ENCODE measurements at regions not wholly inside any gene's neighbourhood (a gene's known extent, or its start where the extent isn't known, plus 50 kb on each side); places are given as distances from the start of the nearest gene placed in this dataset.

DNA sequence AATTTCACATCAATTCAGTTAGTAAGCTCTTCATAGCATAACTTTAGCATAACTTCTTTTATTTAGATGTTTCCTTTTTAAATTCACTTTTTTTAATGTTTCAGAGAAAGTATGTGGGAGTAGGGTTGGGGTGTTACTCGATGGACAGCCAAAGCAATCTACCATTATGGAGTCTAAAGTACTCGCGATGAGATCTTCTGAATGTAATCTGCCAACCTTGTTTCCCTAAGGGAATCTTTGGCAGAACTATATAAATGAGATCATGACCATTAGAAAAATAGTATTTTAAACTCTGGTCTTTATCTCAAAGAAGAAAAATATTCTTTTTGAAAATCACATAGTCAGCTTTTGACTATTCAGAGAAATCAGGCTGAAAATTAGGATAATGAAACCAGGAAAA lies 103.9 kb downstream of the BBS10 start:
- Mint-ChIP-seq H3K36me3 (ENCODE audit: low read depth, unreplicated experiment) (no peaks in the 10 kb centered on the region), H3K27ac (ENCODE audit: unreplicated experiment) (no peak overlapping the region), H3K4me3 (ENCODE audit: unreplicated experiment) (no peak overlapping the region), H3K9me3 (ENCODE audit: unreplicated experiment) (no peaks in the 10 kb centered on the region), H3K27me3 (ENCODE audit: unreplicated experiment) (peaks cover 2% of the 10 kb centered on the region), H3K4me1 (ENCODE audit: unreplicated experiment) (peaks cover 17% of the 10 kb centered on the region)
- DNase-seq (ENCODE audit: low spot score) = no peak
- TF ChIP-seq, protein P1, sequence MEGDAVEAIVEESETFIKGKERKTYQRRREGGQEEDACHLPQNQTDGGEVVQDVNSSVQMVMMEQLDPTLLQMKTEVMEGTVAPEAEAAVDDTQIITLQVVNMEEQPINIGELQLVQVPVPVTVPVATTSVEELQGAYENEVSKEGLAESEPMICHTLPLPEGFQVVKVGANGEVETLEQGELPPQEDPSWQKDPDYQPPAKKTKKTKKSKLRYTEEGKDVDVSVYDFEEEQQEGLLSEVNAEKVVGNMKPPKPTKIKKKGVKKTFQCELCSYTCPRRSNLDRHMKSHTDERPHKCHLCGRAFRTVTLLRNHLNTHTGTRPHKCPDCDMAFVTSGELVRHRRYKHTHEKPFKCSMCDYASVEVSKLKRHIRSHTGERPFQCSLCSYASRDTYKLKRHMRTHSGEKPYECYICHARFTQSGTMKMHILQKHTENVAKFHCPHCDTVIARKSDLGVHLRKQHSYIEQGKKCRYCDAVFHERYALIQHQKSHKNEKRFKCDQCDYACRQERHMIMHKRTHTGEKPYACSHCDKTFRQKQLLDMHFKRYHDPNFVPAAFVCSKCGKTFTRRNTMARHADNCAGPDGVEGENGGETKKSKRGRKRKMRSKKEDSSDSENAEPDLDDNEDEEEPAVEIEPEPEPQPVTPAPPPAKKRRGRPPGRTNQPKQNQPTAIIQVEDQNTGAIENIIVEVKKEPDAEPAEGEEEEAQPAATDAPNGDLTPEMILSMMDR (IDR thresholded peaks at IDR 0.05; ENCODE audit: unreplicated experiment) = no peak

- DNase-seq (ENCODE audit: low spot score) = no peak
- TF ChIP-seq, protein P1 (IDR thresholded peaks at IDR 0.05; ENCODE audit: unreplicated experiment) = no peak
- Mint-ChIP-seq H3K9me3 (ENCODE audit: unreplicated experiment) (no peaks in the 10 kb centered on the region), H3K36me3 (ENCODE audit: low read depth, unreplicated experiment) (no peaks in the 10 kb centered on the region), H3K27me3 (ENCODE audit: unreplicated experiment) (peaks cover 2% of the 10 kb centered on the region), H3K4me1 (ENCODE audit: unreplicated experiment) (peaks cover 17% of the 10 kb centered on the region), H3K27ac (ENCODE audit: unreplicated experiment) (no peak overlapping the region), H3K4me3 (ENCODE audit: unreplicated experiment) (no peak overlapping the region)
These were observed 105.2 kb downstream of the BBS10 start for GRCh38 chr12:76242813-76243550.

GRCh38 chr12:76241371-76241770 lies 106.8 kb downstream of the BBS10 start:
- DNase-seq (ENCODE audit: low spot score) = no peak
- Mint-ChIP-seq H3K36me3 (ENCODE audit: low read depth, unreplicated experiment) (no peaks in the 10 kb centered on the region), H3K9me3 (ENCODE audit: unreplicated experiment) (no peaks in the 10 kb centered on the region), H3K4me1 (ENCODE audit: unreplicated experiment) (peaks cover 10% of the 10 kb centered on the region), H3K27me3 (ENCODE audit: unreplicated experiment) (no peaks in the 10 kb centered on the region), H3K4me3 (ENCODE audit: unreplicated experiment) (no peak overlapping the region), H3K27ac (ENCODE audit: unreplicated experiment) (no peak overlapping the region)
- TF ChIP-seq, protein P1 (IDR thresholded peaks at IDR 0.05; ENCODE audit: unreplicated experiment) = no peak

DNA sequence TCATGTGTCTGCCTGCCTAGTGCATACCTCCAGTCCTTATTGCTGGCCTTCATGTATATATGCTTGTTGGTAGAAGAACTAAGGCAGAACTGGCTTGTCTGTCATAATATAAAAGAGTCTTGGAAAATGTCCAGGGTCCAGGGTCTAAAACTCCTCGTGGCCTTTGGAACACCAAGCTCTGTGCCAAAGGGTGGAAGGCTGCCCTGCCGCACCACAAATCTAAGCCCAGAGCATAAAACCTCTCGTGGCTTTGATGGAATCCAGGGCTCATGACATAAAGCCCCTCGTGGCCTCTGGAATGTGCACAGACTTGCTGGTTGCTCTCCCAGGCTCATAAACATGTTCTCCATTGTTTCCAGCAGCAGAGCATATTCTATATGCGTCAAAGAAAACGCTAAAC lies 107.9 kb downstream of the BBS10 start:
- peaks cover under 1% of the 10 kb centered on the region for H3K4me1 Mint-ChIP-seq (ENCODE audit: unreplicated experiment)
- no peak overlapping the region for H3K27ac Mint-ChIP-seq (ENCODE audit: unreplicated experiment)
- no peak overlapping the region for H3K4me3 Mint-ChIP-seq (ENCODE audit: unreplicated experiment)
- H3K9me3 Mint-ChIP-seq (ENCODE audit: unreplicated experiment) = no peaks in the 10 kb centered on the region
- H3K36me3 Mint-ChIP-seq (ENCODE audit: low read depth, unreplicated experiment) = no peaks in the 10 kb centered on the region
- TF ChIP-seq, protein P1 (IDR thresholded peaks at IDR 0.05; ENCODE audit: unreplicated experiment) = no peak
- DNase-seq (ENCODE audit: low spot score) = no peak
- no peaks in the 10 kb centered on the region for H3K27me3 Mint-ChIP-seq (ENCODE audit: unreplicated experiment)

- no peak overlapping the region for H3K4me3 Mint-ChIP-seq (ENCODE audit: unreplicated experiment)
- TF ChIP-seq, protein P1 (IDR thresholded peaks at IDR 0.05; ENCODE audit: unreplicated experiment) = no peak
- H3K36me3 Mint-ChIP-seq (ENCODE audit: low read depth, unreplicated experiment) = no peaks in the 10 kb centered on the region
- no peaks in the 10 kb centered on the region for H3K27me3 Mint-ChIP-seq (ENCODE audit: unreplicated experiment)
- no peaks in the 10 kb centered on the region for H3K4me1 Mint-ChIP-seq (ENCODE audit: unreplicated experiment)
- no peak for DNase-seq (ENCODE audit: low spot score)
- H3K27ac Mint-ChIP-seq (ENCODE audit: unreplicated experiment) = no peak overlapping the region
- H3K9me3 Mint-ChIP-seq (ENCODE audit: unreplicated experiment) = no peaks in the 10 kb centered on the region
These were observed 109.5 kb downstream of the BBS10 start for GRCh38 chr12:76238688-76239087.
